ENCODE measurements at regions not wholly inside any gene's neighbourhood (a gene's known extent, or its start where the extent isn't known, plus 50 kb on each side); places are given as distances from the start of the nearest gene placed in this dataset.

DNA sequence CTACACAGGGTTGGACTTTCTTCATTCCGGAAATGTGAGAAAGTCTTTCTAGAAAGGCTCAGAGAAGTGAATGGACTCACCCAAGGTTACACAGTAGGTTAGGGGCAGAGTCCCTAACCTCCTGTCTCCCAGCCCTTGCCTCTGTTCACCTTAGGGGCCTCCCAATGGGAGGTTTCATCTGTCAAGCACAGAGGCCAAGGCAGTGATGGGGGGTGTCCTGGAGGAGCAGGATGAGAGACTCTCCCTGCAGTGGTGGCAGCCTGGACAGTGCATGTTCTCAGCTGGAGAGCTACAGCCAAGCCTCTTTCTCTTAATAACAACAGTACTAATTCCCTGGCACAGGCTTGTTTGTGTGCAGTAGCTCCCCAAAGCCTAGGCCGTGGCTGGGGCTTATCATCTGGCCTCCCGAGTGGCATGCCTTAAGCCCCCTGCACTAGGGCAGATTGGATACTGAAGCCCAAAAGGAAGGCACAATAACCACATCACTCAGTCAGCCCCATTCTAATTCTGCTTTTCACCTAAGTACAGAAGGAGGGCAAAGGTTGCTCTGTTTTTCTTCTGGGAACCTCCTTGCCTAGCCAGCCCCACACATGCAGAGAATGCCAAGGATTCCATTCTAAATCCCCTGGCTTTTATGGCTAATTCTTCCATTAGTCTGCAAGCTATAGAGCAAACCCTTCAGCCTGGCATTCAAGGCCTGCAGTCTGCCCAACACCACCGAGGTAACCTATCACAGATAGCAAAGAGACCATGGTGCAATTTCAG lies 50.2 kb upstream of the XPA start:
- no peak for DNase-seq (ENCODE audit: low read depth, low spot score)

DNA sequence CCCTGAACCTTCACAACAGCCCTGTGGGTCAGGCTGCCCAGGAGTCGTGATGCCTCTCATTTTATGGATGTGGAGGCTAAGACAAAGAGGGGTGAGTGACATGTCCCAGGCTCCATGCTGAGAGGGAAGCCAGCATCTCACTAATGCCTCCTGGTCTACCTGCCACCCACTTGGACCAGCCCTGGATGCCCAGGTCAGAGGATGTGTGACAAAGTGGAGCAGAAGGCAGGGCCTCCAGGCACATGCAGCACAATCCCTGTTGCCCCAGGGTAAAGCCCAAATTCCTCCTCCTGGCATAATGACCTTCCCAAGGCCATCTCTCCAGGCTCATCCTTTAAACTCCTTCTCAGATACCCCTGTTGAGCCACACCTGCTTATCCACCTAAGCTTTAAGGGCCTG lies 51.4 kb upstream of the XPA start:
- DNase-seq (ENCODE audit: low read depth, low spot score), result no peak

DNA sequence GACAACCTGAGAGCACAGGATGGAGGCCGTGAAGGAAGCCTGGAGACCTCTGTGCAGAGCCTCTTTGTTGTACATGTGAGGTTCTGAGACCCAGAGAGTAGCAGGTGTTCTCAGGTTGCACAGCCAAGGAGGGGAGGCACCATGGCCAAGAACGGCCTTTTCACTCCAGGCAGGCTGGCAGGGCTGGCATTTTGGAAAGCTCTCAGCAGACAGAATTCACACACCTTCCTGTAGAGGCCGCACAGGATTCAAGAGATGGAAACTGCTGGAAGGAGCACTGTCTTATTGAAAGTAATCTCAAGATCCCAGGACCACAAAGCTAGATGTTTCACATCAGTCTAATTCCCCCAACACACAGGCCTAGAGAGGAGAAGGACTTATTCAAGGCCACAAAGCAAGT lies 52.8 kb upstream of the XPA start:
- DNase-seq (ENCODE audit: low read depth, low spot score), result no peak

DNA sequence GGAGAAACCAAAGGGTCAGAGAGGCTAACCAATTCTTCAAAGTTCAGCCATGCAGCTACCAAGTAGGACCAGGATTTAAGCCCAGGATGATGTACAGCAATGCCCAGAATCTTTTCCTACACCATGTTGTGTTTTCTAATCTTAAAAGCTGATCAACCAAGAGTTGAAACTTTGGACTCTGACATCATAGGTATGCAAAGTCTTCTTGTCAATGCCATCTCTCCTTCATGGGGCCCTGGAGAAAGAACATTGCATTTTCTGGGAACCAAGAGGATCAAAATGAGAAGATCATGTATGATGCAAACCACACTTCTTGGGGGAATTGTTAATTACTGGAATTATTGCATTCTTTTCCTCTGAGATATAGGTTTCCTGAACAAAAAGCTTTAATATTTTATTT lies 54.4 kb upstream of the XPA start:
- DNase-seq (ENCODE audit: low read depth, low spot score), result no peak

DNA sequence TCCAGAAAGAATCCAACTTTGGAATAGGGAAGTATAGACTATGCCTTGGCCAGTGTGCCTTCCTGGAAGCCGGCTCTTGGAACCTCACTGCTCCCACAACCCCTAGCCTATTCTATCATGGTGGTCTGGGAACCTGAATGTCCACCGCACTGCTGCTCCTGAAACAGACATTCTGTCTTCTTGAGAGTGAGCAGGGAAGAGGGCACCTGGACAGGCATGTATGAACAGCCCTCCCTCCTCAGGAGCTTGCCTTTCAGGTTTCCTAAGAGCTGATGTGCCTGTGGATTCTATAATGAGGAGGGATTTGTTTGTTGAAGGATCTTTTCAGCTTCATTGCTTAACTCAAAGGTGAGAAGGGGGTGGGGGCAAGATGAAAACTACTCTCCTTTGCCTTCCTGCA lies 55.1 kb upstream of the XPA start:
- no peak for DNase-seq (ENCODE audit: low read depth, low spot score)

DNA sequence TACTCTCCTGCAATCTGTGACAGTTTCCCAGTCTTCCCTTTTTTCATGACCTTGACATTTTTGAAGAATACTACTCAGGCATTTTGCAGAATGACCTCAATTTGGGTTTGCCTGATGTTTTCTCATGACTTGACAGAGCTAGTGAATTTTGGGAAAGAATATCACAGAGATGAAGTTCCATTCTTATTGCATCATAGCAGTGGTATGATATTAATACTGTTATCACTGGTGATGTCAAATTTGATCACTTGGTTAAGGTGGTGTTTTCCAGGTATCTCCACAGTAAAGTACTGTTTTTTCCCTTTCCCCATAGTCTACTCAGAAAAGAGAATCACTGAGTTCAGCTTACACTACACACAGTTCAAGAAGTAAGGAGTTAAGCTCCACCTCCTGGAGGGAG lies 56.2 kb upstream of the XPA start:
- no peak for DNase-seq (ENCODE audit: low read depth, low spot score)

DNA sequence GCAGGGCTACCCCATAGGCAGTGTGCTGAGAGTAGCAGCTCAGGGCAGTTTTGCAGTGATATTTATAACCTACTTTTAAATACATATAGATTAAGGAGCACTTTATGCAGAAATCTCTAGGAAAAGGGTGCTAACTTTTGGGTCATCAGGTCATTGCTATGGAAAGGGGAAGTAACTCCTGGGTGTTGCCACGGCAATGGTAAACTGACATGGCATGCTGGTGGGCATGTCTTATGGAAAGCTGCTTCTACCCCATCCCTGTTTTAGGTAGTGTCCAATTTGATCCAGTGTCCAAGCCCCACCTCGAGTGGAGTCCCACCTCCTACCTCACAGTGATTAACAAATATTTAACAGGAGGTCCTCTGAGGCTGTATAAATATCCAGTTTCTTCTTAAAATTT lies 56.8 kb upstream of the XPA start:
- no peak for DNase-seq (ENCODE audit: low read depth, low spot score)

DNA sequence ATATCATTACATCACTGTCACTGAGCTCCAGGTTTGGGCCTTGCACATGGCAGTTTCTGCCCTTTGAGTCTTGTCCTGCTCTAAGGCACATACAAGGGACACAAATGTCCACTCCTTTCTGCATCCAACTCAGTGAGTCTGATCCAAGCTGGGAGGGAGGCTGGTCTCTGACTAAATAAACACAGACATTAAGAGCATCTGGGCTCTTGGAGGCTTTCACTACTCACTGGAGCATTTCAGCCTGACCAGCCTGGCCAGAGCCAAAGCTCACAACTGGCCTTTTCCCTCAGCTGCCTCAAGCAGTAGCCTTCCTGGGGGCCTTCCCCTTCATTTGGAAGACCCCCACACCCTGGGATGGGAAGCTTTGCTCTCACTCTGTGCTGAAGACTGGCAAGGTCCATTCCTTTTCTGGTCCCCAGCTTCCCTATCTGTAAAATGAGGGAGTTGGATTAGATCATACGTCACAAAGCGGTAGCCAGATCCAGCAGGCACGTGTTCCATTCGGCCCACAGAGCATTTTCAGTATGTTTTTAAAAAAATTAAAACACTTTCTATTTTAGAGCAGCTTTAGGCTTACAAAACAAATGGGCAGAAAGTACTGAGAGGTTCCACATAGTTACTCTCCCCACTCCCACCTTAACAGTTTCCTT lies 58.6 kb upstream of the XPA start:
- no peak for DNase-seq (ENCODE audit: low read depth, low spot score)

DNA sequence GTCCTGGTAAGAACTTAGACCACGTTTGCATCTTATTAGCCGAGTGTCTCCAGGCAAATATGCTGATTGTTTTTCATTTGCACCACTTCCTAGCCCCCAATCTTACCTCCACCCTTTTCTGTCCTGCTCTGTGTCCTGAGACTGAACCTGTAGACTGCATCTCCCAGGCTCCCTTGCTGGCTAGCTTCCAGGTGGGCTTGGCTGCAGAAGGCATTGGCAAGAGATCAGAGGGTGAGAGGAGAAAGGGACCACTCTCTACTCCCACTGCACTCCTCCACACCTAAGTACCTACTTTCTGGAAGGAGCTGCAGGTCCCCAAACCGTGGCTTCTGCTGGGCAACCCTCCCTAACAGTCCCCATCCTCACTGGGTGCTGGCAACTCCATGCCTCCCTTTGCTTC lies 59.9 kb upstream of the XPA start:
- no peak for DNase-seq (ENCODE audit: low read depth, low spot score)

DNA sequence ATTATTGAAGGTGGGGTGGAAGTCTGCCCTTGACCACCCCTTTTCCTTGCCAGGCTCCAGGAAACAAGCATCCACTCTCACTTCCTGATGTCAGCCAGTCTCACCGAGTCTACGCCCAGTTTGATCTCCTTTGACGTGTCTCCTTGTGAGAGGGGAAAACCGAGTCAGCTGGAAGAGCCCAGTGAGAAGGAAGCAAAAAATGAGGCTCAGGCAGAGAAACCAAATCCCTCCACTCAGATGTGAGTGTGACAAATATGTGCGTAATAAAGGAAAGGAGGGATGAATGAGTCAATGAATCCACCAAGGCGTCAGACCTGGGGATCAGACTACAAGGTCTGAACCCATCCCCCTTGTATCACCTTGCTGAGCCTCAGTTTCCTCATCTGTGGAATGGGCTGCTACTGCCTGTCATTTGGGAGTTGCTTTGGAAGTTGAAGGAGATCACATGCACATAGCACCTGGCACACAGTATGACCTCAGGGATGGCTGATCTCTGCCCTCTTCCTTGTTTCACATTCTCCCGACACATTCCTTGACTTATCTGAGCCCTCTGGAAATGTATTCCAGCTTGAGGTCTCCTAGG lies 61.3 kb upstream of the XPA start:
- DNase-seq (ENCODE audit: low read depth, low spot score), result no peak

DNA sequence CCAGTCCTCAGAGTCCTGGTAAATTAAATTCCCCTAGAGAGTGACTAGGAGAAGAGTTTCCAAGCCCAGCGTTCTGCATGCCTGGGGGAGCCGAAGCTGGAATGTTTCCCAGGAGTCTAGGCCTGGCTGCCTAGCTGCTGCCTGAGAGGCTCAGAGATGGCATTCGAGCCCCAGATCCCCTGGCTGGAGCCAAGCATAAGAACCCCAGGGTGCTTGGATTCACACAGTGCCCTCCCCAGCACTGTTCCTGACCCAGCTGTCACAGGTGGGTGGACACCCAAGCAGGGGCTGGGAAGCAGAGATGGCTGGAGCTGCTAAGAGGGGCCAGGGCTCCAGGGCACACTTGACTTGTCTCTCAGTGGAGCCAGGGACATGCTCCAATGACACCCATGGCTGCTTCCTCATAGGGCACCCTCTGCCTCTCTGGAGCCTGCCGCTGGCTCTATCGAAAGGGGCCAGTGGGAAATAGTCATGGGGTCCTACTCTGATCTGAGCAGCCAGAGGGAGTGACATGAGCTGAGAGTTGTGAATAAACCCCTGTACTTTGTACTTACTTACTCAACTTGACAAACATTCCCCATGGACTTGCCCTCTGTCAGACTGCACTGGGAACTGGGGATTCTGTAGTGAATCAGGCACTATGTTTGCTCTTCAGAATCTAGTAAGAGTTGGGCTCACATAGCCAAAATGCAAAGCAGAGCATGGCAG lies 62.6 kb upstream of the XPA start:
- DNase-seq (ENCODE audit: low read depth, low spot score), result no peak

DNA sequence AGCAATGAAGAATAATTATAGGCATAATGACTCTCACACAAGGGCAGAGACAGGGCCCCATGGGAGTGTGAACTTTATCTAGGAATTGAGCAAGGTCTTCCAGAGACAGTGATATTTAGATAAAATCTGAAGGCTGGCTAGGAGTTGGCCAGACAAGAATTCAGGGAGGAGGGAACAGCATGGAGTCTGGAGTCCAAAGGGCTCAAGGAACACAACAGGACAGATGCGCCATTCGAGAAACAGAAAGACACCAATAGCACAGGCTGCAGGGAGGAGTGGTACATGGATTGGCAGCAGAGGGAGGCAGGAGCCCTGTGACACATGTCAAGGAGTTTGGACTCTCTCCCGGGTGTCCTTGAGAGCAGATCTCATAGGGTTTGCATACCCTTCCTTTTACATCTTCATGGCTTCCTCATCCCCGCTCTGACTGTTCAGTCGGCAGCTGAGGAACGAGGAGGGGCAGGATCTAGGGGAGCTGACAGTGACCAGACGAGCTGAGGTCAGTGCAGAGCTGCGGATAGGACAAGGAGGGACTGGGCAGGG lies 64.0 kb upstream of the XPA start:
- no peak for DNase-seq (ENCODE audit: low read depth, low spot score)

DNA sequence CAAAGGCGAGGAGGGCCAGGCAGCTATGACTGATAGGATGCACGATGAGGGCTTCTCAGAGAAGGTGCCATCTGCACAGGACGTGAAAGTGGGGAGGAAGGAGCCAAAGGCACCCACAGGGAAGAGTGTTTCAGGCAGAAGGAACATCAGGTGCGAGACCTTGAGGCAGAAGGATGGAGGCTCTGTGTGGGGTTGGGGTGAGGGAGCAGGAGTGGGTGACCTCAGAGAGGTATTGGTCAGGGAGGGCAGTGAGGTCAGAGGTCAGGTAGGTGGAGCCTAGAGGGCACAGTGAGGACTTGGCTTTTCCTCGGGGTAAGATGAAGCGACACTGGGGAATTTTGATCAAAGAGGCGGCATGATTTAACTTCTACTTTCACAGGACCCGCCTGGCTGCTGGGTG lies 64.7 kb upstream of the XPA start:
- no peak for DNase-seq (ENCODE audit: low read depth, low spot score)

DNA sequence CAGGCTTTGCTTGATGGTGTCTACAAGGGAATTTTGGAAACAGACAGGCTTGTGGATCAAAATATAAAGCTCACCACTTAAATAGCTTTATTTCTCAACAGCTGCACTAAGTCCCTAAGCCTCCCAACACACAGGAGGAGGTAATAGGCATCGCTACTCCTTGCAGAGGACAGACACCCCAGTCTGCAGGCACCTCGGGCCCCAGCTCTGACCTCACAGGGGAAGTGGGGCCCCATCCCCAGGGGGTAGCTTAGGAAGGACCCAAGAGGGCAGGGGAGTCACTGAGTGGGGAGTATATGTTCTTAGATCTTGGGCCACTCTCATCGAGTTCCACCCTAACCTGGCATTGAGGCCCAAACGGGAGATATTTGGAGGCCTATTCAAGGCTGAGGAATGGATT lies 66.7 kb upstream of the XPA start:
- DNase-seq (ENCODE audit: low read depth, low spot score), result no peak

DNA sequence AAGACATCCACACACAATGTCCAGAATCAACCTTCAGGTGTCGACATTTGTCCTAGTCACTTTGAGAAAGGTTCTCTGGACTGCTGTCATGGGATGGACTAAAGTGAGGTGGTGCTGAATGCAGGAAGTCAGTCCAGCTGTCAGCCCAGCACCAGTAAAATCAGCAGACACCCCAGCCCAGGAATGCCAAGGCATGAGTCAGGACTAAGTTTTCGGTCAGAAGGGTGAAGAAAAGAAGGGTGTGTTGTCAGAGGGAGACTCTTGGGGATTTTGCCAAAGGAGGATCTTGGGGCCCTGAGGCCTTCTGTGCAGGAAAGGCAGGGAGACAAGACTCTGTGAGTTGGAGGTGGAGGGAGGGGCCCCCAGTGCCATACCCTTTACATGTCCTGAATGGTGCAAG lies 69.0 kb upstream of the XPA start:
- no peak for DNase-seq (ENCODE audit: low read depth, low spot score)

DNA sequence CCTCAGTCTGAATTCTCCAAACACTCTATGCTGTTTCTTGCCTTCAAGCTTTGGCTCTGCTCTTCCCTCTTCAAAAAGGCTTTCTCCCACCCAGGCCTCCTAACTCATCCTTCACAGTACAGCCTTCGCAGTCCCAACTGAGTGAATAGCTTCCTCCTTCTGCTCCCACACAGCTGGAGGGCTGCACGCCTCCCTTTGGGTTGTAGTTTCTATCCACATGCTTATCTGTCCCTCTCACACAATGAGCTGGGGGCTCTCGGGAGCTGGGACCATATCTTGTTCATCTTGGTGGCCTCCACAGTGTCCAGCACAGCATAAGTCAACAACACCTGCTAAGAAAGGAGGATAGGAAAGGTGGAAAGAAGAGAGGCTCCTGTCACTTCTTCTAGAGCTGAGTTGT lies 69.5 kb upstream of the XPA start:
- DNase-seq (ENCODE audit: low read depth, low spot score), result no peak

DNA sequence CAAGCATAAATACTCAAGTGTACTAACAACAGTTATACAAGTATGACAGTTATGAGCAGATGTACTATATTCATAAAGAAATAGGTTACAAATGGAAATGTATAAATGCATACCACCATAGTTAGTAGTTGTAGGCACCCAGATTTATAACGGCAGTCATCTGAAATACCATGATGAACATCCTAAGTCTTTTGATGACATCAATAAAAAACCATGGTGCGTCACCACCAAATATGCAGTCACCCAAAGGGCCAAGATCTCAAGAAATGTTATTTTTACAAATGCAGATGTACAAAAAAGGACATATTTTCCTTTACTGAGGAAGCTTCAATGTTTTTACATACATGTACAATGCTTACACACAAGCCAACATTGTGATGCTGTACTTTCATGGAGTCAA lies 70.8 kb upstream of the XPA start:
- no peak for DNase-seq (ENCODE audit: low read depth, low spot score)

DNA sequence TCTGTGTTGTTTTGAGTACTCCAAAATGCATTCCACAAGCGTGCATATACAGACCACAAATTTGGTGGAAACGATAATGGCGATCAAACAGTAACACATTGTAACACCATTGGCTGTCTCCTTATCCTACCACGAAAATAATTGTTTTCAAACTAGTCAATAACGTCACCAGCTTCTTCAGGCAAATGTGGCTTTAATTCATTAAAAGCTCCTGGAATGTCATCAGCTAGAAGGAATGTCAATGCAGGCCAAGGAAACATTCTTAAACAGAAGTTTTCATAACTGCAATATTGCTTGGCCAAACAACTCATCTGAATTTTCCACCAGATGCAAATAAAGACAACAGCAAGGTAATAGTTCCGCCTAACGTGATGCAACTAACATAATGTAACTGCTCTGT lies 71.6 kb upstream of the XPA start:
- no peak for DNase-seq (ENCODE audit: low read depth, low spot score)

DNA sequence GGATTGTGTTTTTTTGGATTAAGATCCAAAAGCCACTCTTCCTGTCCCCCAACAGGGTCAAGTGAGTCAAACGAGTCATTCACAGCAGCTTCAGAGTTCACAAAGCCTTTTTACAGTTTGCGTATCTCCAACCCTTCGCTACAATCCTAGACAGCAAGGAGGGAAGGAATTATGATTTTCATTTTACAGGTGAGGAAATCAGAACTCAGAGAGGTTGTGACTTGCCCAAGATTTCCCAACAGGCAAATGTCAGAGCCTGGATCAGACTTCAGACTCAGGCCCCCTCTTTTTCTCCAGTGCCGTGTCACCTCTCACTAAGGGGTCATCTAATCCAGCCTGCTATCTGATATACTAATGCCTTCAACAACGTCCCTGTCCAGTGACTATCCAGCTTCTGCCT lies 72.1 kb upstream of the XPA start:
- DNase-seq (ENCODE audit: low read depth, low spot score), result no peak

DNA sequence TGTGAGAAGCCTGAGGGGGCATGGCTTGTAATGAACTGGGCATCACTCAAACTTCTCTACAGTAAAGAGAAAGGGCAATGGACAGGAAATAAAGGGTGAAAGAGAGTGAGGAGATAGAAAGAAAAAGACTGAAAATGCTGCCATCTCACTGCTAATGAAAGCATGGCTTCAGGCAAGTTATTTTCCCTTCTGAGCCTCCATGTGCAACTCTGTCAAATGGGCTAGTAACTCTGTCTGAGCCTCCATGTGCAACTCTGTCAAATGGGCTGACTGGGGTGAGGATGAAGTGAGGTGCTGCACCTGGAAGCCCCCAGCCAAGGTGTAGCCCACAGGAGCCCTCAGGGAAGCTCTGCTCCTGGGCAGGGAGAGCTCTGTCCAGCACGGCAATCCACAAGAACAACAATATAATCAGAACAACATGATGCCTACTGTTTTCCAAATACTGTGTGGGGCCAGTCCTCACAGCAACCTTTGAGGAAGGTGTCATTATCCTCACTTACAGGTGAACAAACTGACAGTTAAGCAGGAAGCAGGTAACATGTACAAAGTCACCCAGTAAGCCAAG lies 73.8 kb upstream of the XPA start:
- no peak for DNase-seq (ENCODE audit: low read depth, low spot score)

DNA sequence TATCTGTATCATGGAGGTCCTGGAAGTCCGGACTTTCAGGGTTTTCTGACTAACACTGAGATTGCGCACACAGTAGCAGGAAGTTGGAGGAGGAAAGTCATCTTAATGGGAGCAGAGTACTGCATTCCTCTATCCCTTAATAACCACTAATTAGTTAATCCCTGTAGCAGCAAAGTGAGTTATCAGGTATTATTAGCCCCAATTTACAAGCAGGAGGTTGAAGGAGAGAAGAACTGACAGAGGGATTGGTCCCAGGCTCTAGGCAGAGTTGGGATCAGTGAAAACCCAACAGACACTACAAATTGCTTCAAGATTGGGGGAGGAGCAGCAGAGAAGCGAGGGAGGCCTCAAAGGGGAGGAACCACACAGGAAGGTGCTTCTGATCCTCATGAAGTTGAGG lies 74.5 kb upstream of the XPA start:
- DNase-seq (ENCODE audit: low read depth, low spot score), result no peak

DNA sequence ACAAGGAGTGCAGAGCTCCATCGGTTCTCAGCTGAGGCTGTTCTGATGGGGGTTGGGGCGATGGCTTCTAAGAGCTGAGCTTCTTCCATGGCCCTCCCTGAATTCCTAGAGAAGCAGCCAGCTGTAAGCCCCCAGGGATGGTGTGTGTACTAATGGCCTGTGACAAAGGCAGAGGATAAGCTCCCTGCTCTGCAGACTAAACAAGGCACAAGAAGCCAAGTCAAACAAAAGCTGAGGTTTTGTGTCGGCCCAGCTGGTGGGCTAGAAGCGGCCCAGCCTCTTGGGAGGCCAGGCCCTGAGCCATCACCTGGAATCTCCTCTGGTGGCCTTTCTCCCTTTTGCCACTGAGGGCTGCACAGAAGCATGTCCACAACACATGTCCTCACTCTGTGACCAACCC lies 75.0 kb upstream of the XPA start:
- DNase-seq (ENCODE audit: low read depth, low spot score), result no peak

Data from smooth muscle cell of the brain vasculature (primary cell).